HL-60 (cell line): ENCODE measurements at regions not wholly inside any gene's neighbourhood (a gene's known extent, or its start where the extent isn't known, plus 50 kb on each side); places are given as distances from the start of the nearest gene placed in this dataset.

Experiments
- CTCF ChIP-seq: IDR thresholded peaks from one replicate; pipeline ENCODE4 v1.5.1; 2011; ENCODE audit warnings: low read length, control low read depth, inconsistent platforms; ENCODE audit not compliant: insufficient read depth
- POLR2AphosphoS5 ChIP-seq: IDR thresholded peaks from 2 replicates; pipeline ENCODE4 v1.6.1; 2012; ENCODE audit warnings: low read depth
- REST ChIP-seq: IDR thresholded peaks from 2 replicates; pipeline ENCODE4 v1.6.1; 2012; ENCODE audit warnings: low read depth; ENCODE audit not compliant: insufficient replicate concordance
- SPI1 ChIP-seq: IDR thresholded peaks from 2 replicates; pipeline ENCODE4 v1.6.1; 2012; ENCODE audit warnings: low read depth, mild to moderate bottlenecking, borderline replicate concordance

- TF ChIP-seq CTCF (no peak), REST (no peak), POLR2AphosphoS5 (no peak), SPI1 (no peak)
These were observed 260.2 kb downstream of the KLF13 start for GRCh38 chr15:31586841-31587240.
